Choroid plexus epithelial cell (primary cell): ENCODE measurements at regions not wholly inside any gene's neighbourhood (a gene's known extent, or its start where the extent isn't known, plus 50 kb on each side); places are given as distances from the start of the nearest gene placed in this dataset.

Source experiments
- DNase-seq: peaks from one replicate; pipeline ENCODE4 v3.0.0-alpha.2; 2010; ENCODE audit warnings: low read depth
- H3K4me3 ChIP-seq: 2 replicates; pipeline ENCODE4 v1.5.1; 2011; ENCODE audit warnings: low read depth, mild to moderate bottlenecking, control low read depth, low read length, moderate library complexity
- TF ChIP-seq, protein P1 (sequence below): conservative IDR thresholded peaks from 2 replicates; pipeline ENCODE4 v1.5.1; 2011; ENCODE audit warnings: low read depth, mild to moderate bottlenecking, control low read depth, inconsistent platforms, low read length, moderate library complexity

GRCh38 chr9:86645303-86645702, 291.1 kb upstream of the TUT7 start:
- no peak overlapping the region for H3K4me3 ChIP-seq
- TF ChIP-seq, protein P1, sequence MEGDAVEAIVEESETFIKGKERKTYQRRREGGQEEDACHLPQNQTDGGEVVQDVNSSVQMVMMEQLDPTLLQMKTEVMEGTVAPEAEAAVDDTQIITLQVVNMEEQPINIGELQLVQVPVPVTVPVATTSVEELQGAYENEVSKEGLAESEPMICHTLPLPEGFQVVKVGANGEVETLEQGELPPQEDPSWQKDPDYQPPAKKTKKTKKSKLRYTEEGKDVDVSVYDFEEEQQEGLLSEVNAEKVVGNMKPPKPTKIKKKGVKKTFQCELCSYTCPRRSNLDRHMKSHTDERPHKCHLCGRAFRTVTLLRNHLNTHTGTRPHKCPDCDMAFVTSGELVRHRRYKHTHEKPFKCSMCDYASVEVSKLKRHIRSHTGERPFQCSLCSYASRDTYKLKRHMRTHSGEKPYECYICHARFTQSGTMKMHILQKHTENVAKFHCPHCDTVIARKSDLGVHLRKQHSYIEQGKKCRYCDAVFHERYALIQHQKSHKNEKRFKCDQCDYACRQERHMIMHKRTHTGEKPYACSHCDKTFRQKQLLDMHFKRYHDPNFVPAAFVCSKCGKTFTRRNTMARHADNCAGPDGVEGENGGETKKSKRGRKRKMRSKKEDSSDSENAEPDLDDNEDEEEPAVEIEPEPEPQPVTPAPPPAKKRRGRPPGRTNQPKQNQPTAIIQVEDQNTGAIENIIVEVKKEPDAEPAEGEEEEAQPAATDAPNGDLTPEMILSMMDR, result no peak
- DNase-seq, result no peak

GRCh38 chr9:86644675-86645034, 290.4 kb upstream of the TUT7 start:
- TF ChIP-seq, protein P1, result no peak
- no peak overlapping the region for H3K4me3 ChIP-seq

DNA sequence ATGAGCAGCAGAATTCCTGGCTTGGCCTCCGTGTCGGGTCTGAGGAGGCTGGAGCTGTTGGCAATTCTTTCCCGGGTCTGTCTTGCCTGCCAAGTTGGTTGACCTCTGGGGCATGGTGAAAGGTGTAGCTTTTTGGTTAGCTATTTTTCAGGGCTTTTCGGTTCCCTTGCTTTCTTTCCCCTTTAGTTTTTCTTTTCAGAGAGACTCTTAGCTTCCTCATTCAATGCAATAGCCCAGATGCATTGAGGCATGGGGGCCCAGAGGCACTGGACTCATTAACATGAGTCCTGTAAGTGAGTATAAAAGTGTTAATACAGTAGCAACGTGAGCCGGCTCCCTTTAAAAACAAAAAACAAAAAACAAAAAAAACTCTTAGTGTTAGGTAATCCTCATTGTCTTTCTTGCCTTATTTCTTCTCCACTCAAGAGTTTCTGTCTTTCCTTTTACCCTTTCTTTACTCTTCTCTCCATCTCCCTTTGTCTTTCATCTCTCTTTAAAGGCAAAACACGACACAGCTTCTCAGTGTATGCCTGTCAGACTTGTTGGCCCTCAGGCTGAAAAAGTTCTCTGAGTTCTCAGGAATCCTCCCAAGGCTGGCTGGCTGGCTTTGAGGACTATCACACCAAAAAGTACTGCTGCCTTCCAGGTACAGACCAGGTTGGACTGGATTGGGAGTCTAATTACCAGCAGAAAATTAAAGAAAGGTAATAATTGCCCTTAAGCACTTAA, 289.9 kb upstream of the TUT7 start:
- TF ChIP-seq, protein P1, result no peak
- no peak overlapping the region for H3K4me3 ChIP-seq
- DNase-seq, result no peak

More at GRCh38 chr9:86644675-86645034, 290.4 kb upstream of the TUT7 start:
- DNase-seq, result no peak

GRCh38 chr9:86642721-86643120, 288.5 kb upstream of the TUT7 start:
- no peak overlapping the region for H3K4me3 ChIP-seq
- DNase-seq, result no peak
- TF ChIP-seq, protein P1, result no peak

DNA sequence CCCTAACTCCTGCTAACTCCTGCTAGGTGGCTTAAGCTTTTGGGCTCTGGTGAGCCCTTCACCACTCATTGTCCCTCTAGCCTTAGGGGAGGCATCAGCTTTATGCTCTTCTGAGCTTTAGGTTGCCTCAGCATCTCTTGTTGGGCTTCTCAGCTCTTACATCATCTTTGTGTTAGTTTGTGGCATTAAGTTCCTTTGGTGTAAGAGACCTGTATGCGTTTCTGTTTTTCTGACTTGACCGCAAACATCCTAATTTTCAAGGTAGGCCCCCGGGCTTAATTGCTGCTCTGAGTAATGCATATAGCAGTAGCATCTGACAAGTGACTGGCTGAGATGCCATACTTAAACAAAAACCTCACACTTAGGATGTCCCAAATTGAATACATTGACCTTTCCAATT, 287.8 kb upstream of the TUT7 start:
- no peak for DNase-seq
- TF ChIP-seq, protein P1, result no peak
- H3K4me3 ChIP-seq, result no peak overlapping the region

GRCh38 chr9:86639899-86640379, 285.7 kb upstream of the TUT7 start:
- TF ChIP-seq, protein P1, result peak; percentile 19
- no peak for DNase-seq
- H3K4me3 ChIP-seq, result no peak overlapping the region

DNA sequence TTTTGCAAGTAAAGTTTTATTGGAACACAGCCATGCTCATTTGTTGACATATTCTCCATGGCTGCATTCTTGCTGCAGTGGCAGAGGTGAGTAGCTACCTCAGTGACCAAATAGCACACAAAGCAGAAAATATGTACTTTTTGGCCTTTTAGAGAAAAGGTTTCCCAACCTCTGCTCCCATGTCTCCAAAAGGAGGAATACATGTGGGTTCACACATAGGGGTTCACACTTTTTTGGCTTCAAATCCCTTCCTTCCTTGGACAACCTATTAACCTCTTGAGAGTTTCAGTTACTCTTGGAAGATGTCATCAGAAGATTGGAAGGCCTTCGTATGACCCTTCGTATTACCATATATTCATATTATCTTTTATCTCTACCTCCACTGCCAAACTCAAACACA, 285.1 kb upstream of the TUT7 start:
- TF ChIP-seq, protein P1, result no peak
- no peak for DNase-seq
- H3K4me3 ChIP-seq, result no peak overlapping the region
